Stomach (tissue), 8 donors: ENCODE measurements at regions not wholly inside any gene's neighbourhood (a gene's known extent, or its start where the extent isn't known, plus 50 kb on each side); places are given as distances from the start of the nearest gene placed in this dataset.

ENCODE experiments used
- DNase-seq, 2 donors: peaks; one replicate each; pipeline versions ENCODE4 v3.0.0 to v3.0.0-alpha.2; 2013 to 2019
- H3K27ac ChIP-seq, 5 donors: fragments of 200-600 bp in 4 of 5; sonication (generic) in 4 of 5; one replicate each; pipeline ENCODE4 v1.5.1; 2013 to 2019; ENCODE audit warnings: mild to moderate bottlenecking in 1 of 5, moderate library complexity in 1 of 5
- H3K27me3 ChIP-seq, 3 donors: fragments of 200-600 bp; sonication (generic); one replicate each; pipeline ENCODE4 v1.5.1; 2017 to 2019; ENCODE audit warnings: mixed run types in 1 of 3
- H3K36me3 ChIP-seq, 4 donors: fragments of 200-600 bp; sonication (generic); 1 replicate in 3 of 4; 2 replicates in 1 of 4; pipeline ENCODE4 v1.5.1; 2016 to 2019
- H3K4me1 ChIP-seq, 4 donors: fragments of 200-600 bp; sonication (generic); one replicate each; pipeline ENCODE4 v1.5.1; 2016 to 2019
- H3K4me3 ChIP-seq, 4 donors: fragments of 200-600 bp; sonication (generic) in 3 of 4; one replicate each; pipeline ENCODE4 v1.5.1; 2016 to 2019; ENCODE audit warnings: mild to moderate bottlenecking in 1 of 4
- H3K9me3 ChIP-seq, 4 donors: fragments of 200-600 bp; sonication (generic); one replicate each; pipeline ENCODE4 v1.5.1; 2016 to 2019
- EP300 ChIP-seq: sonication (generic); formaldehyde crosslinking; IDR thresholded peaks from one replicate; pipeline ENCODE4 v1.6.1; 2017; ENCODE audit warnings: antibody characterized with exemption
- POLR2A ChIP-seq, 4 donors: fragments of 450-650 bp; IDR thresholded peaks; one replicate each; pipeline ENCODE4 v1.6.1; 2016; ENCODE audit warnings: antibody characterized with exemption in 4 of 4, control low read depth in 2 of 4, mild to moderate bottlenecking in 1 of 4, moderate library complexity in 1 of 4
- POLR2AphosphoS5 ChIP-seq, 3 donors: sonication (generic); formaldehyde crosslinking; IDR thresholded peaks; one replicate each; pipeline ENCODE4 v1.6.1; 2016; ENCODE audit warnings: antibody characterized with exemption in 3 of 3
- WGBS, 5 donors: extraction: QIAGEN DNeasy Blood & Tissue Kit in 3 of 5; methylation state at CpG; one replicate each; pipeline versions ENCODE4 v1.1.5 to v1.1.7; 2013 to 2018; 5-methylcytosine and 5-hydroxymethylcytosine counted together
- intact Hi-C: fragments of 100-400 bp; cut with DNase I; formaldehyde crosslinking; loops from one replicate; pipeline ENCODE4 v1.15.1; 2023; ENCODE audit warnings: low total_unique reads
- TF ChIP-seq, protein P1 (sequence below), 7 experiments: fragments of 450-650 bp in 4 of 7; fragments of 200-600 bp in 3 of 7; sonication (generic) in 3 of 7; IDR thresholded peaks; one replicate each; pipeline ENCODE4 v1.5.1; 2016 to 2019; ENCODE audit warnings: antibody characterized with exemption in 7 of 7, control low read depth in 2 of 7, mild to moderate bottlenecking in 1 of 7
- donor health status: healthy with polysubstance abuse.
- donor health status: Bipolar disorder and iron deficiency.
- donor health status: healthy.

DNA sequence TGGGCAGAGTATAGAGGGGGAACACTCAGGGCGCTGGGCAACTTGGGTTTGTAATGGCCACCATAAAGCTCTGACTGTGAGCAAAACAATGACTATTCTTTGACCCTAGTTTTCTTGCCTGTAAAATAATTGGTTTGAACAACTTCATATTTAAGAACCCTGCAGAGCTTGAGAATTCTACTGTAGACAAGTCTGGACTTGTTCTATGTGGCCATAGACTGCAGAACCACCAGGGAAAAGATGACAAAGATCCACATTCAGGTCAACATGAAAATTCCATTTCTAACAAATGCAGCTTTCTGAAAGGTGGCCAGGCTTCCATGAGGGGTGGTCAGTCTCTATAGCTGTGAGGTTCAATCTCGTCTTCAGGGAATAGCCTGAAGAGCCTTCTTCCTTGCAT is 239.4 kb upstream of the LRRN1 start:
- Histone ChIP-seq H3K36me3 (no peaks in the 10 kb centered on the region), H3K27ac (no peak overlapping the region), H3K9me3 (peaks cover 0 to 8% (median 0%) of the 10 kb centered on the region in 4 donors), H3K4me1 (no peaks in the 10 kb centered on the region), H3K4me3 (no peak overlapping the region), H3K27me3 (no peaks in the 10 kb centered on the region)
- intact Hi-C loops = no loop called here
- 73 to 91% (median 88%) methylated on average over 2 of the region's 2 CpGs for WGBS, 5 donors
- DNase-seq = no peak
- TF ChIP-seq POLR2A (IDR thresholded peaks at IDR 0.05) (no peak), EP300 (no peak), POLR2AphosphoS5 (IDR thresholded peaks at IDR 0.05) (no peak)
- TF ChIP-seq, protein P1, sequence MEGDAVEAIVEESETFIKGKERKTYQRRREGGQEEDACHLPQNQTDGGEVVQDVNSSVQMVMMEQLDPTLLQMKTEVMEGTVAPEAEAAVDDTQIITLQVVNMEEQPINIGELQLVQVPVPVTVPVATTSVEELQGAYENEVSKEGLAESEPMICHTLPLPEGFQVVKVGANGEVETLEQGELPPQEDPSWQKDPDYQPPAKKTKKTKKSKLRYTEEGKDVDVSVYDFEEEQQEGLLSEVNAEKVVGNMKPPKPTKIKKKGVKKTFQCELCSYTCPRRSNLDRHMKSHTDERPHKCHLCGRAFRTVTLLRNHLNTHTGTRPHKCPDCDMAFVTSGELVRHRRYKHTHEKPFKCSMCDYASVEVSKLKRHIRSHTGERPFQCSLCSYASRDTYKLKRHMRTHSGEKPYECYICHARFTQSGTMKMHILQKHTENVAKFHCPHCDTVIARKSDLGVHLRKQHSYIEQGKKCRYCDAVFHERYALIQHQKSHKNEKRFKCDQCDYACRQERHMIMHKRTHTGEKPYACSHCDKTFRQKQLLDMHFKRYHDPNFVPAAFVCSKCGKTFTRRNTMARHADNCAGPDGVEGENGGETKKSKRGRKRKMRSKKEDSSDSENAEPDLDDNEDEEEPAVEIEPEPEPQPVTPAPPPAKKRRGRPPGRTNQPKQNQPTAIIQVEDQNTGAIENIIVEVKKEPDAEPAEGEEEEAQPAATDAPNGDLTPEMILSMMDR (IDR thresholded peaks at IDR 0.05) = no peak

DNA sequence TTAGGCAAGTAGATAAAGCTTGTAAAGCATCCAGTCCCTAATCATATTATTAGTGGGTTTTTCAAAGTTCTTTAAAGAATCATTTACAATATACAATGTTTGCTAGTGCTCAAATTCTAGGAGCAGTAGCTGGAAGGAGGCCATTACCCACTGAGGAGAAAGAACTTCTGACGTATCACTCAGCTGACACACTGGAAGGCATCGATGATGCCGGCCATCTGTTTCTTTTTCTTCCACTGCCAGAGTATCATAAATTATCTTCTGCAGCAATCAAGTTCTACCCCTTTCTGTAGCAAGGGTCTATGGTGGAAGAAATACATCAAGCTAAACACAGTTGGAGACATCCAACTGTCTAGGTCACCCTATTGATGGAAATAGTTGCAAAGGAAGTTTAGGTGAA is 243.2 kb upstream of the LRRN1 start:
- intact Hi-C loops = no loop called here
- 66 to 83% (median 73%) methylated on average over 3 of the region's 3 CpGs for WGBS, 5 donors

DNA sequence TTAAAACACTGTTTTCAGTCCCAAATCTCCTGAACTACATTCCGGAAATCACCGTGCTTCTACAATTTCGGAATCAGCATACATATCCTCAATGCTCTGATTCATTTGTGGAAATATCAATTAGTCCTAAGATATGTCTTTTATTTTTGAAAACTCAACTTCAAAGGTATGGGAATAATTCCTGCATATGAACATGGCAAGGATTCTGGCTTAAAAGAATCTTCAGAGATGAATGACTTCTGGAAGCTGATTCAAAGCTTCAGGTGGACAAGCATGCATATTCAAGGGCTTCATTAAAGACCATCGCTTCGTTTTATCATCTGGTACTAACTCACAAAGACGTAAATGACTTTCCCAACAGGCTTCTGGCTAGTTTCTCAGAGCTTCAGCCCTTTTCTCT is 246.0 kb upstream of the LRRN1 start:
- Histone ChIP-seq H3K36me3 (no peaks in the 10 kb centered on the region), H3K4me1 (no peaks in the 10 kb centered on the region), H3K9me3 (peaks cover 0 to 25% (median 7%) of the 10 kb centered on the region in 4 donors), H3K27ac (no peak overlapping the region), H3K4me3 (no peak overlapping the region), H3K27me3 (no peaks in the 10 kb centered on the region)
- no peak for DNase-seq
- intact Hi-C loops = no loop called here
- WGBS, 5 donors = 91 to 95% (median 93%) methylated on average over 6 of the region's 6 CpGs
- TF ChIP-seq EP300 (no peak), POLR2A (IDR thresholded peaks at IDR 0.05) (no peak), POLR2AphosphoS5 (IDR thresholded peaks at IDR 0.05) (no peak)
- TF ChIP-seq, protein P1 (IDR thresholded peaks at IDR 0.05) = no peak

More for the DNA sequence above, 243.2 kb upstream of the LRRN1 start:
- Histone ChIP-seq H3K36me3 (no peaks in the 10 kb centered on the region), H3K27ac (no peak overlapping the region), H3K9me3 (peaks cover 0 to 8% (median 4%) of the 10 kb centered on the region in 4 donors), H3K4me3 (no peak overlapping the region), H3K4me1 (no peaks in the 10 kb centered on the region), H3K27me3 (no peaks in the 10 kb centered on the region)
- peak in 1 of 2 donors; percentile 6 for DNase-seq
- TF ChIP-seq EP300 (no peak), POLR2A (IDR thresholded peaks at IDR 0.05) (no peak), POLR2AphosphoS5 (IDR thresholded peaks at IDR 0.05) (no peak)
- TF ChIP-seq, protein P1 (IDR thresholded peaks at IDR 0.05) = no peak

DNA sequence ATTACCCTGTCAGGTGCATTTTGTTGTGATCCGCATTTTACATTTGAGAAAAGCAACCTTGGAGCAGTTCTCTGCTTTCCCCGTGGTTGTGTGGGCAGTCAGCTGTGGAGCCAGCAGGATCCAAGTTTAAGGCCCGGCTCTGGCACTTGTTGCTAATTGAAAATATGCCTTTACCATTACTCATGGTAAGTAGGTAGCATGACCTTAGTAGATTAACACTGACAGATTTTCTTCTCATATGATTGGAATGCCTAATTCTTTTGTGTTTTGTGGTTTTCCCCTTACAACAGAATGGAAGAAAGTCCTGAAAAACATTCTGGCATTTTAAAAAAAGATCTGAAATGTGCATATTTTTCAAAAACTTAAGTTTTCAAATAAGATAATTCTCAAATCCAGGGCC is 246.5 kb upstream of the LRRN1 start:
- Histone ChIP-seq H3K36me3 (no peaks in the 10 kb centered on the region), H3K4me3 (no peak overlapping the region), H3K4me1 (no peaks in the 10 kb centered on the region), H3K27ac (no peak overlapping the region), H3K9me3 (peaks cover 0 to 25% (median 7%) of the 10 kb centered on the region in 4 donors), H3K27me3 (no peaks in the 10 kb centered on the region)
- DNase-seq = no peak
- intact Hi-C loops = no loop called here
- TF ChIP-seq POLR2A (IDR thresholded peaks at IDR 0.05) = no peak
- no peak for TF ChIP-seq EP300
- TF ChIP-seq, protein P1 (IDR thresholded peaks at IDR 0.05) = no peak
- no peak for TF ChIP-seq POLR2AphosphoS5 (IDR thresholded peaks at IDR 0.05)
- 71 to 88% (median 78%) methylated on average over 3 of the region's 3 CpGs for WGBS, 5 donors
